GM23248 (cell line): ENCODE measurements at regions not wholly inside any gene's neighbourhood (a gene's known extent, or its start where the extent isn't known, plus 50 kb on each side); places are given as distances from the start of the nearest gene placed in this dataset.

Source experiments
- EZH2 ChIP-seq: fragments of 200-600 bp; sonication (generic); IDR thresholded peaks from 2 replicates; pipeline ENCODE4 v1.6.1; 2018; ENCODE audit warnings: antibody characterized with exemption, mild to moderate bottlenecking; ENCODE audit not compliant: insufficient read depth, poor library complexity, severe bottlenecking
- EZH2phosphoT487 ChIP-seq: fragments of 200-600 bp; sonication (generic); IDR thresholded peaks from 2 replicates; pipeline ENCODE4 v1.6.1; 2018; ENCODE audit warnings: antibody characterized with exemption, moderate library complexity, mild to moderate bottlenecking, low read depth; ENCODE audit not compliant: insufficient read depth

DNA sequence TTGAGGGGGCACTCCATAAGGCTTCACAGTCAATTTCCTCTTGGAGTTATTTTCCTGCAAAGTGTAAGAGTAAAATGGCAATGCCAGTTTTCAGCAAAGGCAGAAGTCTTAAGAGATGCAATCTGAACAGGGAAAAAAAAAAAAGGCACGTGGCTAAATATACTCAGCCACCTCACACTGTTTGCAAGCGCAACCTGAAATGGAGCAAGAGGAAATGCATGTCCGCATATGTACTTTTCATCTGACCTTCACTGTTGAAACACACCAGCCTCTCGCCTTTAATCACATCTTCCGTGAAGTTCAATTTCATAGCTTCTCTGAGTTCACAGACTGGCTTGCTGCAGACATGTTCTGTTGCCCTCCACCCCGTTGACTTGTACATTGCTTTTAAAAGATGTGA is 101.4 kb downstream of the KATNIP start:
- no peak for TF ChIP-seq EZH2
- TF ChIP-seq EZH2phosphoT487, result no peak
